Fibroblast of lung (primary cell): ENCODE measurements at regions not wholly inside any gene's neighbourhood (a gene's known extent, or its start where the extent isn't known, plus 50 kb on each side); places are given as distances from the start of the nearest gene placed in this dataset.

ENCODE experiments used
- DNase-seq, 2 donors: peaks; one replicate each; pipeline versions ENCODE4 v3.0.0 to v3.0.0-alpha.2; 2010; ENCODE audit warnings: low read depth in 2 of 2
- H2AFZ ChIP-seq: 2 replicates; pipeline ENCODE4 v1.5.1; 2012; ENCODE audit warnings: low read length, control low read depth, inconsistent platforms
- H3K27ac ChIP-seq: 2 replicates; pipeline ENCODE4 v1.5.1; 2011; ENCODE audit warnings: low read length, control low read depth; ENCODE audit not compliant: insufficient read depth
- H3K27me3 ChIP-seq: 2 replicates; pipeline ENCODE4 v1.5.1; 2011; ENCODE audit warnings: mild to moderate bottlenecking, low read length; ENCODE audit not compliant: control insufficient read depth, insufficient read depth
- H3K36me3 ChIP-seq: 2 replicates; pipeline ENCODE4 v1.5.1; 2011; ENCODE audit warnings: low read length; ENCODE audit not compliant: control insufficient read depth, insufficient read depth
- H3K4me1 ChIP-seq: 2 replicates; pipeline ENCODE4 v1.5.1; 2011; ENCODE audit warnings: low read length; ENCODE audit not compliant: control insufficient read depth, insufficient read depth; ENCODE audit errors: extremely low read depth
- H3K4me2 ChIP-seq: 2 replicates; pipeline ENCODE4 v1.5.1; 2011; ENCODE audit warnings: low read length, control low read depth; ENCODE audit not compliant: insufficient read depth; ENCODE audit errors: extremely low read depth
- H3K4me3 ChIP-seq, 4 experiments: fragments of 200-600 bp in 1 of 4; sonication (generic) in 1 of 4; replicated peaks in 1 of 4; 2 replicates each; pipeline ENCODE4 v1.5.1; 2011 to 2016; ENCODE audit warnings: low read length in 4 of 4, low read depth in 3 of 4, mild to moderate bottlenecking in 3 of 4, control low read depth in 2 of 4, inconsistent platforms in 1 of 4, mixed read lengths in 1 of 4; ENCODE audit not compliant: insufficient read depth in 1 of 4; ENCODE audit errors: control extremely low read depth in 1 of 4
- H3K79me2 ChIP-seq: 2 replicates; pipeline ENCODE4 v1.5.1; 2012; ENCODE audit warnings: mild to moderate bottlenecking, low read length, inconsistent platforms; ENCODE audit not compliant: control insufficient read depth, insufficient read depth
- H3K9ac ChIP-seq: 2 replicates; pipeline ENCODE4 v1.5.1; 2011; ENCODE audit warnings: mild to moderate bottlenecking, low read length, control low read depth; ENCODE audit not compliant: insufficient read depth
- H3K9me3 ChIP-seq: 2 replicates; pipeline ENCODE4 v1.5.1; 2012; ENCODE audit warnings: low read depth, low read length; ENCODE audit not compliant: control insufficient read depth, insufficient read depth
- H4K20me1 ChIP-seq: 2 replicates; pipeline ENCODE4 v1.5.1; 2011; ENCODE audit warnings: low read length; ENCODE audit not compliant: control insufficient read depth, insufficient read depth; ENCODE audit errors: extremely low read depth
- EZH2 ChIP-seq: IDR thresholded peaks from 2 replicates; pipeline ENCODE4 v1.5.1; 2012; ENCODE audit warnings: low read length, control low read depth, mild to moderate bottlenecking; ENCODE audit errors: missing control alignments
- TF ChIP-seq, protein P1 (sequence below), 2 donors: IDR thresholded peaks in 1 of 2; conservative IDR thresholded peaks in 1 of 2; 1 replicate in 1 of 2; 2 replicates in 1 of 2; pipeline ENCODE4 v1.5.1; 2011 to 2012; ENCODE audit warnings: low read length in 2 of 2, control low read depth in 1 of 2, inconsistent platforms in 1 of 2, low read depth in 1 of 2, mild to moderate bottlenecking in 1 of 2

DNA sequence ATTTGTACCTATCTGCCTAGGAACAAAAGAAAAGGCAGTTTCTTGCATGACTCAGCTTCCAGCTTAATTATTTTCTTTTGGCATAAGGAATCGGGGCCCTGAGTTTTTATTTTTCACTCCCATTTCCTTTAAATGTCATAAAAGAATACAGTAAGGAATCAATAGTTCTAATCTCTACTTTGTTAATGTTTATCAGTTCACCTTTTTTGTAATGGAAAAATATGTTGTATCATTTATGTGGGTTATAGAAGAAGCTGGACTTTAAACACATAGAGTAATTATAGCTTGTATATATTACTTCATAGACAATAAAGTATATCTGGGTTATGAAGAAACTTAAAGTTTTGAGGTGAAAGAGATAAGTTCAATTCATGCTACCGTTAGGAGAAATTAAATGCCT is 1214.8 kb upstream of the GJE1 start:
- H3K27me3 ChIP-seq, result no peaks in the 10 kb centered on the region
- H2AFZ ChIP-seq, result no peak overlapping the region
- no peak for DNase-seq
- TF ChIP-seq, protein P1, sequence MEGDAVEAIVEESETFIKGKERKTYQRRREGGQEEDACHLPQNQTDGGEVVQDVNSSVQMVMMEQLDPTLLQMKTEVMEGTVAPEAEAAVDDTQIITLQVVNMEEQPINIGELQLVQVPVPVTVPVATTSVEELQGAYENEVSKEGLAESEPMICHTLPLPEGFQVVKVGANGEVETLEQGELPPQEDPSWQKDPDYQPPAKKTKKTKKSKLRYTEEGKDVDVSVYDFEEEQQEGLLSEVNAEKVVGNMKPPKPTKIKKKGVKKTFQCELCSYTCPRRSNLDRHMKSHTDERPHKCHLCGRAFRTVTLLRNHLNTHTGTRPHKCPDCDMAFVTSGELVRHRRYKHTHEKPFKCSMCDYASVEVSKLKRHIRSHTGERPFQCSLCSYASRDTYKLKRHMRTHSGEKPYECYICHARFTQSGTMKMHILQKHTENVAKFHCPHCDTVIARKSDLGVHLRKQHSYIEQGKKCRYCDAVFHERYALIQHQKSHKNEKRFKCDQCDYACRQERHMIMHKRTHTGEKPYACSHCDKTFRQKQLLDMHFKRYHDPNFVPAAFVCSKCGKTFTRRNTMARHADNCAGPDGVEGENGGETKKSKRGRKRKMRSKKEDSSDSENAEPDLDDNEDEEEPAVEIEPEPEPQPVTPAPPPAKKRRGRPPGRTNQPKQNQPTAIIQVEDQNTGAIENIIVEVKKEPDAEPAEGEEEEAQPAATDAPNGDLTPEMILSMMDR (conservative IDR thresholded peaks at IDR 0.05 in 1 of 2, IDR thresholded peaks at IDR 0.05 in 1 of 2; ENCODE audit: low read depth in 1 of 2, low read length in 2 of 2), result no peak
- H4K20me1 ChIP-seq, result no peaks in the 10 kb centered on the region
- no peaks in the 10 kb centered on the region for H3K79me2 ChIP-seq
- H3K9ac ChIP-seq, result no peak overlapping the region
- H3K4me1 ChIP-seq, result no peaks in the 10 kb centered on the region
- H3K4me2 ChIP-seq, result no peak overlapping the region
- no peak overlapping the region for H3K4me3 ChIP-seq
- no peaks in the 10 kb centered on the region for H3K36me3 ChIP-seq
- no peaks in the 10 kb centered on the region for H3K9me3 ChIP-seq
- no peak overlapping the region for H3K27ac ChIP-seq

GRCh38 chr6:140915551-140915950 is 1217.2 kb upstream of the GJE1 start:
- Histone ChIP-seq H2AFZ (no peak overlapping the region), H3K4me2 (no peak overlapping the region), H3K4me3 (no peak overlapping the region), H3K4me1 (no peaks in the 10 kb centered on the region), H4K20me1 (no peaks in the 10 kb centered on the region), H3K27ac (no peak overlapping the region), H3K27me3 (no peaks in the 10 kb centered on the region), H3K9me3 (no peaks in the 10 kb centered on the region), H3K36me3 (no peaks in the 10 kb centered on the region), H3K9ac (no peak overlapping the region), H3K79me2 (no peaks in the 10 kb centered on the region)
- TF ChIP-seq, protein P1 (conservative IDR thresholded peaks at IDR 0.05 in 1 of 2, IDR thresholded peaks at IDR 0.05 in 1 of 2; ENCODE audit: low read depth in 1 of 2, low read length in 2 of 2), result no peak
- no peak for TF ChIP-seq EZH2
- no peak for DNase-seq

GRCh38 chr6:140915103-140915502 is 1217.6 kb upstream of the GJE1 start:
- H3K4me3 ChIP-seq, result no peak overlapping the region
- TF ChIP-seq, protein P1 (conservative IDR thresholded peaks at IDR 0.05 in 1 of 2, IDR thresholded peaks at IDR 0.05 in 1 of 2; ENCODE audit: low read depth in 1 of 2, low read length in 2 of 2), result no peak
- no peak for TF ChIP-seq EZH2
- no peaks in the 10 kb centered on the region for H3K79me2 ChIP-seq
- H3K4me1 ChIP-seq, result no peaks in the 10 kb centered on the region
- no peak for DNase-seq
- H3K36me3 ChIP-seq, result no peaks in the 10 kb centered on the region
- H3K9me3 ChIP-seq, result no peaks in the 10 kb centered on the region
- no peak overlapping the region for H3K9ac ChIP-seq
- no peak overlapping the region for H2AFZ ChIP-seq
- H3K4me2 ChIP-seq, result no peak overlapping the region
- H3K27ac ChIP-seq, result no peak overlapping the region
- no peaks in the 10 kb centered on the region for H4K20me1 ChIP-seq
- H3K27me3 ChIP-seq, result no peaks in the 10 kb centered on the region
